ENCODE measurements at regions not wholly inside any gene's neighbourhood (a gene's known extent, or its start where the extent isn't known, plus 50 kb on each side); places are given as distances from the start of the nearest gene placed in this dataset.

DNA sequence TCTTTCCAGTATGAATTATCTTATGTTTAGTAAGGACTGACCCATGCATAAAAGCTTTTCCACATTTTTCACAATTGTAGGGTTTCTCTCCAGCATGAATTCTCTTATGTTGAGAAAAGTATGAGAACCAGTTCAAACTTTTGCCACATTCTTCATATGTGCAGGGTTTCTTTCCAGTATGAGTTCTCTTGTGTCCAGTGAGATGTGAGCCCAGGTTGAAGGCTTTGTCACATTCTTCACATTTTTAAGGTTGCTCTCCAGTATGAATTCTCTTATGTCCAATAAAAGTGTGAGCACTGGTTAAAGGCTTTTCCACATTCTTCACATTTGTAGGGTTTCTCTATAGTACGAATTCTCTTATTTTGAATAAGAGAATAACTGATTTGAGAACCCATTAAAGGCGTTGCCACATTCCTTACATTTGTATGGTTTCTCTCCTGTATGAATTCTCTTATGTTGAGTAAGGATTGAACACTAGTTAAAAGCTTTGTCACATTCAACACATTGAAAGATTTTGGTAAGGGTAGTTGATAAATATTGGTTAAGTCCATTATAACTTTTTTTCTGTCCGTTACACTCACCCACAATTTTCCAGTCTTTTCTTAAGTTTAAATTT lies 911.0 kb upstream of the ZNF722 start:
- TF ChIP-seq, protein P1, sequence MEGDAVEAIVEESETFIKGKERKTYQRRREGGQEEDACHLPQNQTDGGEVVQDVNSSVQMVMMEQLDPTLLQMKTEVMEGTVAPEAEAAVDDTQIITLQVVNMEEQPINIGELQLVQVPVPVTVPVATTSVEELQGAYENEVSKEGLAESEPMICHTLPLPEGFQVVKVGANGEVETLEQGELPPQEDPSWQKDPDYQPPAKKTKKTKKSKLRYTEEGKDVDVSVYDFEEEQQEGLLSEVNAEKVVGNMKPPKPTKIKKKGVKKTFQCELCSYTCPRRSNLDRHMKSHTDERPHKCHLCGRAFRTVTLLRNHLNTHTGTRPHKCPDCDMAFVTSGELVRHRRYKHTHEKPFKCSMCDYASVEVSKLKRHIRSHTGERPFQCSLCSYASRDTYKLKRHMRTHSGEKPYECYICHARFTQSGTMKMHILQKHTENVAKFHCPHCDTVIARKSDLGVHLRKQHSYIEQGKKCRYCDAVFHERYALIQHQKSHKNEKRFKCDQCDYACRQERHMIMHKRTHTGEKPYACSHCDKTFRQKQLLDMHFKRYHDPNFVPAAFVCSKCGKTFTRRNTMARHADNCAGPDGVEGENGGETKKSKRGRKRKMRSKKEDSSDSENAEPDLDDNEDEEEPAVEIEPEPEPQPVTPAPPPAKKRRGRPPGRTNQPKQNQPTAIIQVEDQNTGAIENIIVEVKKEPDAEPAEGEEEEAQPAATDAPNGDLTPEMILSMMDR (IDR thresholded peaks at IDR 0.05), result no peak
- no peak for TF ChIP-seq ZFX (IDR thresholded peaks at IDR 0.05; ENCODE audit: borderline replicate concordance)

Data from 22Rv1 (cell line).